ENCODE measurements at regions not wholly inside any gene's neighbourhood (a gene's known extent, or its start where the extent isn't known, plus 50 kb on each side); places are given as distances from the start of the nearest gene placed in this dataset.

DNA sequence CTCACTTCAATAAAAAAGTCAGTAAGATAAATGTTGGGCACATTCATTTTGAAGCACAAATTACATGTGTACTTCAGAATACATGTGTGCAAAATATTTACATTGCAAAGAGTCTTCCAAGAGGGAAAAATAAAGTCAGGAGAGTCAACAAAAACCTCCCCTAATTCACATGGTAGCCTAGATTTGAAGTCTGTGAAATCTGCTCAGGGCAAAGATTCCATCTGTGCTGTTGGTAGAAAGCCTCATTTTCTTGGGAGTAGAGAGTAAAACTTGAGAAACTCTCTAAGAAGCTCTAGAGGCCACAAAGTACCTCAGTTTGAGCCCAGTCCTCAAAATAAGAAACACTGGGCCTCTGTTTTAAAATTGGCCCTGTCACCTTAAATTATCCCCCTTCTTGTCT, 303.4 kb downstream of the RAB28 start:
- no peak for DNase-seq

DNA sequence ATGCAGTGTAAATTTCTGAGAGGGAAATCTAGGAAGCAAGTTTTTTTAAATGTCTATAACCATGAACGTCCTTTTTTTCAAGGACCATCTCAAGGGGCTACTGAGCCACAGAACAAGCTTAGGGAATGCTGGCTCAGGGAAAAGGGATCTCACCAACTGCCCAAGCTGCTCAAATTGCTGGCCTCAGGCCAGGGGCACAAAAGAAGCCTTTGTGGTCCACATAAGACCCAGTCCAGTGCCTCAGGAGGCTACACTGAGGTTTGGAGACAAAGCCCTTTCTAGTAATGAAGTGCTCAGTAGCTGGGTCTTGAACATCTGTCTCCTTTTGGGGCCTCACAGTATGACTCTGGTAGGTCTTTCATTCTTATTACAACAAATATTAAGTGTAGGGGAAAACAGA, 305.5 kb downstream of the RAB28 start:
- DNase-seq: no peak

DNA sequence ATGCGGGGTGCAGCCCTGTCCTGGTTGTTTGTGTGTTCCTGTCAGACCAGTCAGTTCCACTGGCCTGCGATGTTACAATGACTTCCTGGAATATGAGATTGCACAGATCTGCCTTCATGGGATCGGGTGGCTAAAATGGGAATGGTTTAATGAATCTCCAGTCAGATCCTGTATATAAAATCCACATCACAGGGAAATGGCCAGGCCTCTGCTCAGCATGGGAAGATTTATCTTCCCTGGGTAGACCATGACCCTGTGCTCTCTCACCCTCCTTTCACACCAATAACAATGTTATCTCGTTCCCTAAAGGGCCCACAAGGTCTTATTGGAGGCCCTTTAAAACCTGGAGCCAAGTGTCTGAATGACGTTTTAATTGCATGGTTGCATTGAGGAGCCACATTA, 307.4 kb downstream of the RAB28 start:
- DNase-seq: no peak

DNA sequence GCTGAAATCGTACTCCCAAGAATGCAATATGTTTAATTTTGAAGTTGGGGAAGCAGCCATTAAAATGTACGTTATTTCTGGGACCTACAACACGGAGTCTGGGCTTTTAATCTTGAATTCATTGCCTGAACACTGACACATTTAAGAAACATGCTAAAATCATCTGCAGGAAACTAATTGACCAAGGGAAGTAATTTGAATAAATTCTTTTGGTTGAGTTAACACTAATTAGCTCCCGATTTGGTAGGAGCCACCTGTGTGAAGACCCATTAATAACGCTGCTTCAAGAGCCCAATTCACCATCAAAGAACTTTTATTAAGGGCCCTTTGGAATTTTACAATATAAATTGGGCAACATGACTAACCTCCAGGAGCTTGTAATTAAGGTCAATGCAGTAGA, 309.2 kb downstream of the RAB28 start:
- no peak for DNase-seq

DNA sequence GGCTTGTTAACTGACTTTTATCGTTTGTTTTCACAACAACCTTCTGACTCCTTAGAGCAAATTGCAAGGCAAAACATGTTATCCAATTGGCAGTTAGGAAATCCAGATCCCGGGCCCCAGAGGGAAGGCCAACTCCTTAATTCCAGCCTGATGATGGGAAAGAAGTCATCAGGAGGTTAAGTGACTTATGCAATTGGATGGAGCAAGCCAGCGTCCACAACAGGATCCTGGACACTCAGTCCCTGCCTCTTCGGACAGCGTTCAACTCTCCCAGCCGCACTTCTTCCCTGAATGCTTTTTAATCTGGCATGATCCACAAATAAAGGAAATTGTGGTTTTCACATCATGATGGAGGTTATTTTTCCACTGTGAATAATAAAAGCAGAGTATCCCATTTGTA, 310.1 kb downstream of the RAB28 start:
- no peak for DNase-seq

DNA sequence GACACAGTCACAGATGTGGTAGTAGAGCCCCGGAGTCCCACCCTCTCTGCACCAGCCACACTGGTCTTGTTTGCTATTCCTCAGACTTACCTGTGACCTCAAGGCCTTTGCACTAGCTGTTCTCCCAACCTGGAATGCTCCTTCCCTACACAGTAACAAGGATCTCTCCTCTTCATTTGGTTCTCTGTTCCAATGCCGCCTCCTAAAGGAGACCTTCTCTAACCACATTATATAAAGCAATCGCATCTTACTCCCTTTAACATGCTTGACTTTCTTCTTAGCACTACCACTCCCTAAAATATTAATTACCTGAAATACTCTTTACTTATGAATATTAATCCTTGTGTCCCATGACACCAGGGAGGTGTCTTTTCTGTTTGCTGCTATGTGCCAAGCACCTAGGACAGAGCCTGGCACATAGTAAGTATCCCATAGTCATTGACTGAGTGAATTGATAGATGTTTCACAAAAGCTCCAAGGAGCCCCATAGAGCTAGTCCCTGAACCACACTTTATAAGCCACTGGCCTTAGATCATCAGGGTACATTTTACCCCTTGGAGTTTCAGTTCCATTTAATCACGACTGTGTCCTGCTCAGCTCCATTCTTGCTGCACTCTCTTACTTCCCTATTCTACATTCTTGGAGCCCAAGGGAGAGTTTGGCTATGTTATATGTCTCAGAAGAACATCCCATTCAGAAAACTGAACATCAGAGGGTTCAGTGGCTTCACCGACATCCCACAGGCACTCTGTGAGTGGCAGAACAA, 312.7 kb downstream of the RAB28 start:
- no peak for DNase-seq

DNA sequence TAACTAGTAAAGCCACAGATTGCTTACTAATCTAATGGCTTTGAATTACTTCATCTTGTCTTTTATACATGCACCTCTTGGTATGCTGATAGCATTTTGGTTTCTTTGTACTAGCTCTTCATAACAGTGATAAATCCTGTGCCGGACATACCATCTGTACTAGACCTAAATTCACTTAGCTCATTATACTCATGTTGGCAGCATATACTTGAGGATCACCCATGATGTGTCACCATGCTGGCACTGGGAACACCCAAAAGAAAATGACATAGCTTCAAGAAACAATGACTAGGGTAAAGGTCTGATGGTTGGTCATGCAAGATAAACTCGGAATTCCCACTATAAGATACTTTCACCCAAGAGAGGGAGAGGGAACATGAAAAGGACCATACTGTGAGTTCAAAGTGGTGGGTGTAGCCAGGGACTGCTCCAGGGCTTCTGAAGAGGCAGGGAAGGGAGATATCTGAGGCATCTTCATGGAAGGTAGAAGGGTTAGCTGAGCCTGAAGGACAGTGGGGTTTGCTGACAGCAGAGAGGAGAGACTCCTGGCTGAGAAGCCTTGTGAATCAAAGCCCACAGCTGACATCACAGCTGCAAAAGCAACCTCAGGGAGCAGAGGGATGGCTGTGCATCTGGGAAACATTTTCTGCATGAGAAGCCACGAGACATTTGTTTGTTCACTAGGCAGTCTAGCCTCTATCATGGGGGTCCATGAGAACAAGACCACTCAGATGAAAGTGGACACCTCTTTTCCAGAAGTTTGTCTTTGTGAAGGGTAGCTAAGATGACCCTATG, 314.2 kb downstream of the RAB28 start:
- no peak for DNase-seq

DNA sequence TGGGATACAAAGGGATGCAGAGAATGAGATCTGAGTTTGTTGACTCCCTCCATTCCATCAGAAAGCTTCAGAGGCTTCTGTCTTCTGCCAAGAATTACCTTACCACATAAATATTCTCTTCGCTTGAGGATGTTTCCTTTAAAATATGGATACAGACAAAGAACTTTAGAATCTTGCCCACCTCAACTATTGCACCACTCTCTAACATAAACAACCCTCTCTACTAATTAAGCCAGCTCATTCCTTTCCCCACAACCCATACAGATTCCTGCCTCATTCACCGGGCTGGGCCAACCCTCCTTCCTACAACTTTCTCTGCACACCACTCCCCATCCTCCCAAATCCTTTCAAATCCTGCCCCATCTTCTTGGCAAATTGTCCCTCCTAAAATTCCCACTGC, 315.8 kb downstream of the RAB28 start:
- no peak for DNase-seq

DNA sequence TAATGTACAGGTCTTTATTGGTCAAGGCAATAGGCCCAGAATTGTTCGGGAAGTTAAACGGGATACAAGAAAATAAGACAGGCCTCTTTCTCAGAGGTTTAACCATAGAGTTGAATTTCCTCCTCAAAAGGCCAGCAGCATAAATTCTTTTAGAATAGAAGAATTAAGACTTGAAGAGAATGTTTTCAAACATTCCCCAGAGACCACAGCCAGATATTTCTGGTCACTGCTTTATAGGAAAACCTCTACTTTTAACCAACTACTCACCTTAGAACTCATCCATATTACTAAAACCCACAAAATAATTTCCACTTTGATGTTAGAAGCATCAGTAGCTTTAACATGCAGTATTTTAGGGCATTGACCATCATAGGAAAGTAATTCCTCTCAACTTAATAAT, 317.9 kb downstream of the RAB28 start:
- no peak for DNase-seq

DNA sequence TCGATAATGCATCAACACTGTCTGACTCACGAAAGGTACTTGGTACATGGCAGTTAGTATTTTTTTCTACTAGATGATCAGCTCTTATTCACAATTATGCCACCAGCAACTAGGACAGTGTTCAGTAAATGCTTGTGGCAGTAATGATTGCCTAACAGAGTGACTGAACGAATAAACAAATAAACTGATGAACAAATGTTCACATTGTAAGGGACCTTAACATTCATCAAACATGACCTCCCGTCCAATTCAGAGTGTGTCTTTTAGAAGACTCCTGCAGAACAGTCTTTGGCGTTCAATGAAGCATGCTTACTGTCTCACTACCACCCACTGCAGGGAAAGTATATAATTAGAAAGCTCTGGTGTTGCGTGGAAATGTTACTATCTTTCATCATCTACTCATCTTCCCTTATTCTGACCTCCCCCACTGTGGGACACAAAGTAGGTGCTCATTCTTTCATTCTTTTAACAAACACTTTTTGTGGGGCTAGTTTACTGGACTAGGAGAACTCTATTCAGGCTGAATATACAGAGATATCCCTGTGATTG, 319.3 kb downstream of the RAB28 start:
- no peak for DNase-seq

DNA sequence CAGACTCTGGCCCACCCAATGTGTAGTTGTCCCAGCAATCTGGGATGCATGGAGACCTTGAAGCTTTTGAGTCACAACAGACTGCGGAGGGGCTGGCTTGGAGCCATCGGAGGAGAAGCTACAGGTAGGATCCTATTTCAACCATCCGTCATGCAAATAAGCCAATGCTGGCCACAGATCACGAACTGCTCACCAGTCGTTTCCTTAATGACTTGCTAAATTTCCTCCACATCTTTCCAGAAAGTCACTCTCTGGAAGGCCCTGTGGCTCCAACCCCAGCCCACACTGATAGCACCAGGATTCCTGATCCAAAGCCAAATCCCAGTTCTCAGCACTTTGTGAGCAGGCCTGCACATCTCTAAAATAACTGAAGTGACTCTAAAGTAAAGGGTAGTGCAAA, 321.3 kb downstream of the RAB28 start:
- no peak for DNase-seq

DNA sequence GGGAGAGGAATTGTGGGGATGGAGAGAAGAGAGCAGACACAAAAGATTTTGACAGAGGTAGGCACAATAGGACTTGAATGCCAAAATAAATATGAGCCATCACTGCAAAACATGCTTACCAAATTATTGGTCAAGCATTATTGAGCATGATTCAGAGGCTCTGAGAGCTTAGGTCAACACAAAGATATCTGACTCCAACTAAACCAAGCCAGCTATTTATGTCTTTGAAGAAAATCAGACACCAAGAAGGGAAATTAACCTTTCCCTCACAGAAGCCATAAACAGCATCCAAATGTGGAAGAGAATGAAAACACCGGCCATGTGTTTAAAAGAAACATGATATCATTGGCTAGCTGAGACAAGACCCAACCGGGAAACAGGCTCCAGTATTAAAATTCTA, 323.2 kb downstream of the RAB28 start:
- DNase-seq: no peak

DNA sequence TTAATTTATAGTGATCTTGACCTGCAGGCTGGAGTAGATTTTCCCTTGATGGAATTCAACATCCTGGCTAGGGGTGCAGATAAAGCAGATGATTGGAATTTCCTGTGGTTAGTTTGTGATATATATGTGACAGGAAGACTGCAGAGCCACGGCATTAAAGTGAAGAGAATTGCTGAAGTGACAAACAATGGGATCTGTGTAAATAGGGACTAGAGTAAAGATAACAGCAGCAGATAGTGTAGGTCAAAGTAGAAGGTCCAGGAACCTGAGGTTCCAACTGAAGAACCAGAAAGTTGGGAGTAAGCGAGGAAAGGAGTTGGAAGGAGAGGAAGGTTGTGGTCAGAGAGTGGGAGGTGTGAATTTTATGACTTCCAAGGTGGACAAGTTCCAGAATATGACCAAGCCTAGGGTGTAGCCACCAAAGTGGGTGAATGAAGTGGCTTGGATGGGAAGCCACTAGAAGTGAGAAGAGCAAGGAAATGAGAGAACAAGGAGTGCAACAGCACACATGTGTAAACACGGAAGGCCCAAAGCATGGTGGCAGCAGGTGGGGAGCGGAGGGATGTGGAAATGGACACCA, 325.0 kb downstream of the RAB28 start:
- DNase-seq: no peak

DNA sequence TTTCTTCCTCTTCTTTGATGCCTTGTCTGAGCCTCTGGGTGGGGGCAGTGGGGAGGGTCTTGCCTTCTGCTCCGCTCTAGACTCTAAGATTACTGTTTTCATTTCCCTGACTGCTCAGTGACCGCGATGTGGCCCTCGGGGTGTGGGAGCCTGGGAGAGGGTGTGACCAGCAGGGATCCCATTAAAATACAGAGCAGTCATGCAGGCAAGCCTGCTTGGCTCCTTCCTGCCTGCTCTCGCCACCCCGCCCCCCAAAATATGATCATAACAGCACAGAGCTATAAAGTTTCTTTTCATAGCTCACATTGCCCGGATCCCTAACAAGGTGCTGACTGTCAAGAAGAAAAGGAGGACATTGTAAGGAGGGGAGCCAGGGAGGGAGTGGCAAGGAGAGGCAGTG, 332.9 kb downstream of the RAB28 start:
- DNase-seq: no peak

DNA sequence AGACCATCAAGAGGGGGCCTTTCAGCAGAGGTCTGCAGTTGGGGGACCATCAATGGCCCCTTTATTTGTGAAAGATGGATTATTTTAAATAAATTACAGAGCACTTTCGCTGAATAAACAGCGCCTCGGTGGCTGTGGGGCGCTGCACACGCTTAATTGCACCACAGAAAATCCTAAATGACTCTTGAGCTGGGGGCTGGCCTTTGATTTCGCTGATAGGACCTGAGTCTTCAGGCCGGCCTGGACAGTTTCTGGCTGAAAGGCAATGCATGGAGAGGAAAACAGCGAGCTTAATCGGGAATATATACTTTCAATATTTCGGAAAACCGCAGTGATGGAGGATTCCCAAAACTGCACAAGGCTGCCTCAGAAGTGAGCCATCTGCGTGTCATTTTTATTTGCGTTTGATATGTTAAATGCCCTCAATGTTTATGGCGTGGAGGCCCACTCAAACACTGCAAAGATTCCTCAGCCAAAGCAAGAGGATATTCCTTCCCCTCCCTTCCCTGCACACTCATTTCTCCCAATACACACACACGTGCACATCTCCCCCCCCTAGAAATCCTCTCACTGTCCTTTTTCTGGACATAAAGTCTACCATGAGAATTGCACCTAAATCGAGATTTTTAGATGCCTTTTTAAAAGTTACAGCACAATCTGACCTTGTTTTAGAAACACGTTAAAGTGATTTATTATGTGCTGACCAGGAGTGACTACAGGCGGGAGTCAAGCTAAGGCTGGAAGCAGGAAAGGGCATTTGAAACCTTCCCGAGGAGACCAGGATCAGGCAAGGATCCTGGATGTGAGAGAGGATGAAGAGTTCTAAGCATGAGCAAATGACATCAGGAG, 340.7 kb downstream of the RAB28 start:
- DNase-seq: no peak

DNA sequence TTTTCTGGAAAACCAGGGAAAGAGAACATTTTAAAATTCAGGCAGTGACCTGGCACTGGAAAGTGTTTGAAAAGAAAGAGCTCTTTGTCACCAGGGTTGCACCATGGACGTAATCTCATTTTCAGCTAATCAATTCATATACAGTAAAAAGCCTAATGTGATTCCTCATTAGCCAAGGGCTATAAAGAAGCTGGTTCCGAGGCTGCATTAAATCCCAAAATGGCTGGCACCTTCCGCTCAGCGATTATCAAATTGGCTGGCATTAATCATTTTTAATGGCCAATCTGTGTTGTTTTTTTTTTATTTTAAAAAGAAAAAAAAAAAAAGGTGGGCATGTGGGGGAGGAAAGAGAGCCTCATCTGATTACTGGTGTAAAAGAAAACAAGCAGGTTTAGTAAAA, 341.4 kb downstream of the RAB28 start:
- no peak for DNase-seq

DNA sequence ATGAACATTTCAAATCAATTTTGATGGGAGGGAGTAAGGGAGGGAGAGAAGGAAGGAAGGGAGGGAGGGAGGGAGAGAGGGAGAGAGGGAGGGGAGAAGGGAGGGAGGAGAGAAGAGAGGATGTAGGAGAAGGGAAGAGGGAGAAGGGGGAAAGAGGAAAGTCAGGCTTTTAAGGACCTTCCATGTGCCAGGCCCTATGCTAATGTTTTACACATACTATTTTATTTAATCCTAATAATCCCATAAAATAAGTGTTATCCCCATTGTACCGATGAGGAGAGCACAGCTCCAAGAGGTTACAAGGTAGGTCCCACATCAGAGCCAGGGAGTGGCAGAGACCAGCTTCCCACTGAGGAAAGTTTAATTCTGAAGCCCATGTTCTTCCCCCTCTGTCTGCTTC, 341.9 kb downstream of the RAB28 start:
- DNase-seq: no peak

DNA sequence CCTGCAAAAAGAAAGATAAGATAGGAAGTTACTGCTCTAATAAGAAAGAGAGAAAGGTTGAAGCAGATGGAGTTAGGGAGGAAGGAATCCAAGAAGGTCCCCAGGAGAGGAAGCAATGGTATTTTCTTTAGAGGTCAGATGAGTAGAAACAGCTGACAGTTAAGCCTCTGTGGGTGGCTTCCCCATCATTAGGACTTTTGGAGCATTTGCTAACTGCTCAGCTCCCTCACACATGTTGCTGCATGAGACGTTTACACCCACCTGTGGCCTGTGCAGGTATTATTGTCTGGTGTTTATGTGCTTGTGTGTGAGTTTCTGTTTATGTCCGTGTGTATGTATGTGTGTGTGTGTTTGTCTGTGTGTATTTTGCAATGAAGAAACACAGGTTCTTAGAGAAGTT, 346.8 kb downstream of the RAB28 start:
- no peak for DNase-seq

DNA sequence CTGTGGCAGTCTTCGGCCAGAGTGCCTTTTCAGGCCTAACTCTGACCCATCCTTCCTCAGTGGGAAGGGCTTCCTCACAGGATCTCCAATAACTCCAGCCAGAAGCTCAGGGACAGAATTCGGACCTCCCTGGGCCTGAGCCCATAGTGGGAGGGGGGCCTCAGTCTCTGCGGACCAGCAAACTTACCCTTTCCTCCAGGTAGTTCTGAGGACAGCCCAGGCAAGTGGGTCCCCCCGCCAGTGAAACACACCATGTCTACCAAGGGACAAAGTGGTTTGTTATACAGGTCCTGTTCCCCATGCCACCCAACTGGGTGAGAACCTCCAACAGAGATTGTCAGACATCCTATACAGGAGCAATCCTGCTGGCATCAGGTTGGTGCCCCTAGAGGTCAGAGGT, 350.4 kb downstream of the RAB28 start:
- no peak for DNase-seq

DNA sequence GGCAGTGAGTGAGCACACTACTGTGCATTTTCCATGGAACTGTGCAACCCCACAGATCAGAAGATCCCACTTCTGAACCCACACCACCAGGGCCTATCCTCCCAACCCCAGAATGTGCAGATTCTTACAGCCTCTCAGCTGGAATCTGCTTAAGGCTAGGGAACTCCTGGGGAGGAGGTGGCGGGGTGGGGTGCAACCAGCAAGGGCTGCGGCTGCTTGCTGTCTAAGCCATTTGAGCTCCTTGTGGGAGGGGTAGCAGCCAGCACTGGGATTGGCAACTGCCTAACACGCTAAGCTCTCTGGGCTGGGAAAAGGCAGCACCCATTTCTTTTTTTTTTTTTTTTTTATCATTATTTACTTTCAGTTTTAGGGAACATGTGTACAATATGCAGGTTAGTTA, 353.3 kb downstream of the RAB28 start:
- no peak for DNase-seq

DNA sequence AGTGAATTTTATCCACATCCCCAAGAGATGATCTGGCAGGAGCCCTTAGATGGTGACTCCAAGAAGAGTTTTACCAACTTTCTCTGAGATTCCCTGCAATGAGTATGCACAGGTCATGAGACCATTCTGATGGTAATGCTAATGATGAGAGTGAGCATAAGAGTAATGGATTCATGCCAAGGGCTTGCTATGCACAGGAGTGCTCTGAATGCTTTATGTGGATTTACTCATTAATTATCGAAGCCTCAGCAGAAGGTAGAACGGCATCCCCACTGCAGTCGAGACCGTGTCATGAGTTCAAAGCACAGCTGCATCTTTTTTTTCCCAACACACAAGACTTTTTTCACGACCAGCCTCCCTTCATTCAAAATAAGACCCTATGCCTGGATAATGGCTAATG, 355.0 kb downstream of the RAB28 start:
- no peak for DNase-seq

DNA sequence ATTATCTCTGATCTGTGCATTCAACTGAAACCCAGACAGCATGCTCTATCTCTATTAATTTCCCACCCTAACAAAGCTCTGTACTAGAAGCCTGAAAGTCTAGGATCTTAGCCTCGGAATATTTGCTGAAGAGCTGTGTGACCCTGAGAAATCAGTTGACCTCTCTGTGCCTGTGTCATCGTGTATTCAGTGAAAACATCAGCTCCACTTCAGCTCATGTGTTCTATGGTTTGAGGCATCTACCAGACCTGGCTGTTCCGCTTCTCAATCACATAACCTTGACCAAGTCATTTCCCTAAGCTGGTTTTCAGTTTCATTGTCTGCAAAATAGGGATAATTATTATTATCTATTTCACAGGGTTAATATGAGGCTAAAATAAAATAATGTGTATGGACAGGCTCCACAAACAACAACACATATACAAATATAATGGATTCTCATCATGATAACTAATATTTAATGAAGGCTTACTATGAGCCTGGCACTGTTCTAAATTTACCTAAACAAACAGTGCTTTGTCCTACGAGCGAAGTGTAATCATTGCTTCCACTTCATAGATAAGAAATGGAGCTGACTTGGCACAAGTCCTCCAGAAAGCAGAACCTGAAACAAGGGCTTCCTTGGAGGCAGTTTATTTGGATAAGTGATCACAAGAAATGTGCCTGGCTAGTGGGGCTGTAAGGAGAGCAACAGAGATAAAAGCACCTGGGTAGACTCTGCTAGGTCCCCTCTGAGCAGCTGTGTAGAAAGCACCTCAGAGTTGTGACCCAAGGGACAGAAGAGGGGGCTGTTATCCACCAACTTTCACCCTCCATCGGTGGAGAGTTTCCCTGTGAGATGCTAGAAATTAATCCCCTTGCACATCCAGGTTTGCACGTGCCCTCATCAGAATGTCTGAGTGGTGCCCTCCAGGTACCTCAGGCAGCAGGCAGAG, 356.9 kb downstream of the RAB28 start:
- no peak for DNase-seq
